Muscle of leg (tissue), 3 donors: ENCODE measurements at regions not wholly inside any gene's neighbourhood (a gene's known extent, or its start where the extent isn't known, plus 50 kb on each side); places are given as distances from the start of the nearest gene placed in this dataset.

ENCODE experiments used
- DNase-seq: peaks from one replicate; pipeline ENCODE4 v3.0.0; 2013
- H3K27ac ChIP-seq: one replicate; pipeline ENCODE4 v1.5.1; 2013; ENCODE audit warnings: mild to moderate bottlenecking, low read length, control low read depth
- H3K27me3 ChIP-seq: one replicate; pipeline ENCODE4 v1.6.1; 2013; ENCODE audit warnings: low read length; ENCODE audit not compliant: control insufficient read depth, insufficient read depth
- H3K36me3 ChIP-seq: one replicate; pipeline ENCODE4 v1.6.1; 2013; ENCODE audit warnings: low read length; ENCODE audit not compliant: control insufficient read depth, insufficient read depth
- H3K4me1 ChIP-seq: one replicate; pipeline ENCODE4 v1.6.1; 2013; ENCODE audit warnings: low read length; ENCODE audit not compliant: control insufficient read depth, insufficient read depth
- H3K4me3 ChIP-seq: one replicate; pipeline ENCODE4 v1.5.1; 2013; ENCODE audit warnings: low read length, control low read depth
- H3K9me3 ChIP-seq: replicated peaks from 2 replicates; pipeline ENCODE4 v1.6.1; 2013; ENCODE audit warnings: low read depth, low read length; ENCODE audit not compliant: control insufficient read depth
- WGBS: methylation state at CpG from one replicate; pipeline ENCODE4 v1.1.5; 2013; ENCODE audit warnings: missing lambda C conversion rate; ENCODE audit not compliant: insufficient coverage; 5-methylcytosine and 5-hydroxymethylcytosine counted together

DNA sequence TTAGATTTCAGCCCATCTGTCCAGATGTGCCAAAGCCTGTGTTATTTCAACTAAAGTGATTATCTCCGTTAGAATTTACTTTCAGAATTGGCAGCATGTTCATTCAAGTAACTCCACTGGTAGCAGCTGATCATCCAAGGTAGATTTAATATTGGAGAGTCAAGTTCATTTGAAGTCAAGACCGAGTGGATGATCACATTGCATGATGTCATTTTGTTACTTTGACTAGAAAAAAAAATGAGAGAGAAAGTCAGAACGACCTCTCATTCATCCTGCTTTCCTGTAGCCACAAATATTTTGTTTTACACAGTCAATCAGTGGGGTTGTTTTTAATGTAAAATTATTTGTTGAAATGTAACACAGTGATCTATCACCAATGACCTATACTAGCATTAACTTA lies 196.7 kb upstream of the PHYHIPL start:
- H3K36me3 ChIP-seq: no peaks in the 10 kb centered on the region
- H3K27ac ChIP-seq: no peak overlapping the region
- H3K9me3 ChIP-seq: no peaks in the 10 kb centered on the region
- H3K27me3 ChIP-seq: no peaks in the 10 kb centered on the region
- DNase-seq: no peak
- no peak overlapping the region for H3K4me3 ChIP-seq
- H3K4me1 ChIP-seq: no peaks in the 10 kb centered on the region
- WGBS: no CpG with 5 or more reads among the region's 3 CpGs

DNA sequence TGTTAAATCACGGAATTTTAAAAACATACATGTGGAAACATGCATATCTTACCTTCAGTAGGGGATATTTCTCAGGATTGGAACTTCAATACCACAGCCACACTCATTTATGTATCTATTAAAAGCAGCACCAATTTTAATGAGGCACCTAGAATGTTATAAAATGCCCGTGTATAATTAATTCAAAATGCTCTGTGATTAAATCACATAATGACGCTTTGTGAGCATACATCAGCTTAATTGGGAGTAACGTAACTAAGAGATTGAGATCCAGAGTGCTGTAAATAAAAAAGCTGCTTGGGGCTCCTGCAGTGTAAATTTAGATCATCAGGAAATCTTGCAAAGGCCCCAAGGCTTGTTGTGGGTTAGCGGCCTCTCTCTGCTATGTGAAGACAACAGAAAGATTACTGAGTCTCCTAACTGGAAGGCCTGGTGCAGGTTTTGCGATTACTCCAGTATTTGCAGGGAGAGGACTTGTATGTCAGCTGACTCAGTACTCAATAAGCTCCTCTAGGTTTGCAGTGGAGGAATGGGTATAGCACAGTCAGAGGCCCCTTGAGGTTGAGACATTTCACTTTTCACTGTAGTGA lies 195.5 kb upstream of the PHYHIPL start:
- Histone ChIP-seq H3K27ac (no peak overlapping the region), H3K36me3 (no peaks in the 10 kb centered on the region), H3K4me1 (no peaks in the 10 kb centered on the region), H3K4me3 (no peak overlapping the region), H3K27me3 (no peaks in the 10 kb centered on the region), H3K9me3 (no peaks in the 10 kb centered on the region)
- 100% methylated on average over 1 of the region's 6 CpGs for WGBS
- DNase-seq: no peak

DNA sequence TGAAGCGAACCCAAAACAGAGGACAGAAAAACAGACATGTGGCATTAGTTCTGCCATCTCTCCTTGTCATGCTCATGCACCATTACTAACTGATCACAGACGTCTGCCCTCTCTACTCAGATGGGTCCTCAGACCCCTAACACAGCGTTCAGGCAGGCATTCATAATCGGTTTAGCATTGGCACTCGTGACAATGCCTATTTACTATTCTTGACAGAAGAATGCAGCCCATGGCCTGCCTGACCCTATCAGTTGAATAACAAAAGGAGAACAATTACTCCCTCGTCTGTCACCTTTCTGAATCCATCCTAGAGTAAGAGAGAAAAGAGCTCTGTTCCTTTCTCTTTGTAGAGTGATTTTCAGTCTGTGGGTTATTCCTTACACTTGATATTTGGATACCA lies 194.6 kb upstream of the PHYHIPL start:
- Histone ChIP-seq H3K9me3 (no peaks in the 10 kb centered on the region), H3K4me1 (no peaks in the 10 kb centered on the region), H3K27ac (no peak overlapping the region), H3K36me3 (no peaks in the 10 kb centered on the region), H3K27me3 (no peaks in the 10 kb centered on the region), H3K4me3 (no peak overlapping the region)
- no peak for DNase-seq
- WGBS: 64% methylated on average over 4 of the region's 6 CpGs

DNA sequence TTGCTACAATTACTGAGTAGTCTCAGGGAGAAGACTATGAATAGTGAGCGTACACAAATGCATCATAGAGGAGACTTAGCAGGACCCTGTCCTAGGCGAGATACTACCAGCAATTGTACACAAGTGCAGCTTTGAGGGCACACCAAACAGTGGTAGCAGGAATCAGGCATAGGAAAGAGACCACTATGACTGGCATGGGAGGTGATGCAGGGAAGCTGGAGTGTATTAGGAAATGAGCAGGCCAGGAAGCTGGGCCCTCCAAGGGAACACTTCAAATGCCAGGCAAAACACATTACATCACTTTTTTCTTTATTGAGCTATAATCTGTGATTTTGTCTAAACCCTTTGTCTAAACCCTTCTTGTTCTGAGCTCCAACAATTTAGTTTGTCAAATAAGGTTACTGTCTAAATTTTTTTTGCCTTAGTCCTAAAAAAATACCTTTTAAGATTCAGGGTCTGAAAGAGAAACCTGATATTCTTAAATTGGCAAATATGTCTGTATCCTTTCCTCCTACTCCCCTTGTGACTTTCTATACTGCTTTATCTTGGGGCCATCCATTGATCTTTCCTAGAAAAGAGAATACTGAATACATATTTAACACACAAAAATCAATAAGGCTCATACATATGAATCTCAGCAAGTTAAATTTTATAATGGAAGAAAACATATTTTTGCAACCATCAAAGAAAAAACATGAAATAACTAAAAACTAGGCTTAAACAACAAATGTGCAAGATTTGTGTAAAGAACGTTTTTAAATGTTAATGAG lies 193.8 kb upstream of the PHYHIPL start:
- 100% methylated on average over 2 of the region's 3 CpGs for WGBS

DNA sequence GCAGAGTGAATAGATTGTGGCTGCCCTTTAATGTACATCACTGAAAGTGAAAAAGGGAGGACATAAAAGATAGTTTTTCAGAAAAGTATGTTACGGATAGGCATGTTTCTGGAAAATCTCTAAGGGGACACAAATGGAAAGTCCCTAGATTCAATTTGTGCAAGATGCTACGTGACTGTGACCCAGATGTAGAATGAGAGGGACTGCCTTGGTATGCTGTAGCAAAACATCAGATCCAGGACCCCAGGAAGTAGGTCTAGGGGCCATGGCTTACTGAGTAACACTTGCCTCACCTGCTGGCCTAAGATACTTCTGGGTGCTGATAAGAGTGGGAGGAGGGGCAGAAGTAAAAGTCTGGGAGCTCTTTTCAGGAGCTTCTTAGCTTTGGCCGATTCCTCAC lies 191.2 kb upstream of the PHYHIPL start:
- DNase-seq: no peak
- no peaks in the 10 kb centered on the region for H3K4me1 ChIP-seq
- no peaks in the 10 kb centered on the region for H3K36me3 ChIP-seq
- WGBS: 63% methylated on average over 2 of the region's 3 CpGs
- no peak overlapping the region for H3K4me3 ChIP-seq
- H3K9me3 ChIP-seq: peaks cover 3% of the 10 kb centered on the region
- no peaks in the 10 kb centered on the region for H3K27me3 ChIP-seq
- H3K27ac ChIP-seq: no peak overlapping the region

More for the DNA sequence above, 193.8 kb upstream of the PHYHIPL start:
- H3K27me3 ChIP-seq: no peaks in the 10 kb centered on the region
- H3K27ac ChIP-seq: no peak overlapping the region
- no peaks in the 10 kb centered on the region for H3K36me3 ChIP-seq
- H3K9me3 ChIP-seq: no peaks in the 10 kb centered on the region
- no peaks in the 10 kb centered on the region for H3K4me1 ChIP-seq
- DNase-seq: no peak
- H3K4me3 ChIP-seq: no peak overlapping the region

DNA sequence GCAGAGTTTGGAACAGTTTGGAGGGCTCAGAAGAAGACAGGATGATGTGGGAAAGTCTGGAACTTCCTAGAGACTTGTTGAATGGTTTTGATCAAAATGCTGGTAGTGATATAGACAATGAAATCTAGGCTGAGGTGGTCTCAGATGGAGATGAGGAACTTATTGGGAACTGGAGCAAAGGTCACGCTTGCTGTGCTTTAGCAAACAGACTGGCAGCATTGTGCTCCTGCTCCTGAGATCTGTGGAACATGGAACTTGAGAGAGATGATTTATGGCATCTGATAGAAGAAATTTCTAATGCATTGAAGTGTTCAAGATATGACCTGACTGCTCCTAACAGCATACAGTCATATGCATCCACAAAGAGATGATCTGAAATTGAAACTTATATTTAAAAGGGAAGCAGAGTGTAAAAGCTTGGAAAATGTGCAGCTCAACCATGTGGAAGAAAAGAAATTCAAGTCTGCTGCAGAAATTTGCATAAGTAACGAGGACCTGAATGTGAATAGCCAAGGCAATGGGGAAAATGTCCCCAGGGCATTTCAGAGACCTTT lies 186.9 kb upstream of the PHYHIPL start:
- Histone ChIP-seq H3K4me1 (no peaks in the 10 kb centered on the region), H3K27me3 (no peaks in the 10 kb centered on the region), H3K4me3 (no peak overlapping the region), H3K27ac (no peak overlapping the region), H3K36me3 (no peaks in the 10 kb centered on the region), H3K9me3 (peaks cover 4% of the 10 kb centered on the region)
- DNase-seq: no peak
- 83% methylated on average over 2 of the region's 2 CpGs for WGBS

DNA sequence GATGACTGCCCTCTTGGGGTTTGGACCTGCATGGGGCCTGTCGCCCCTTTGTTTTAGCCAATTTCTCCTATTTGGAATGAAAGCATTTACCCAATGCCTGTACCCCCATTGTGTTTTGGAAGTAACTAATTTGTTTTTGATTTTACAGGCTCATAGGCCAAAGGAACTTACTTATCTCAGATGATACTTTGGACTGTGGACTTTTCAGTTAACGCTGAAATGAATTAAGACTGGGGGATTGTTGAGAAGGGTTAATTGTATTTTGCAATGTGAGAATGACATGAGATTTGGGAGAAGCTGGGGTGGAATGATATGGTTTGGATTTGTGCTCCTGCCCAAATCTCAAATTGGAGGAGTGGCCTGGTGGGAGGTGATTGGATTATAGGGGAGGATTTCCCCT lies 185.8 kb upstream of the PHYHIPL start:
- WGBS: 100% methylated on average over 1 of the region's 2 CpGs
- Histone ChIP-seq H3K27ac (no peak overlapping the region), H3K4me1 (no peaks in the 10 kb centered on the region), H3K36me3 (no peaks in the 10 kb centered on the region), H3K4me3 (no peak overlapping the region), H3K9me3 (peaks cover 4% of the 10 kb centered on the region), H3K27me3 (no peaks in the 10 kb centered on the region)
- no peak for DNase-seq

DNA sequence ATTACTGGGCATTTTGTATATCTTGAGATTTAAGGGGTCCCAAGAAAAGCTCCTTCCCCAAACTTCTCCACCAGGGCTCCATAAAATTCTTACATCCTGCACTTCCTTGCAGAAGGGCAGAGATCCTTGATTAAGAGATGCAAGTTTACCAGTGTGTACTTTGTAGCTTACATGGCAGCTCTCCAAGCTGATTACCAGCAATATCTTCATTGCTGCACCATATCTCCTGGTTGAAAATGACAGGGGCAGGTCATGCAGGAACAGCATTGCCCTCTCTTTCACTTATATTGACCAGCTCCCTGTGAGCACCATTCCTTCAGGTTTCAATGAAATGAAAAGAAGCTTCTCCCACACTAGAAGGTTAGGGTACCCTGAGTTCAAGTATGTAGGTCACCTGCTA lies 184.6 kb upstream of the PHYHIPL start:
- H3K27ac ChIP-seq: no peak overlapping the region
- H3K9me3 ChIP-seq: peaks cover 4% of the 10 kb centered on the region
- DNase-seq: no peak
- H3K4me3 ChIP-seq: no peak overlapping the region
- H3K27me3 ChIP-seq: no peaks in the 10 kb centered on the region
- H3K4me1 ChIP-seq: no peaks in the 10 kb centered on the region
- no peaks in the 10 kb centered on the region for H3K36me3 ChIP-seq

DNA sequence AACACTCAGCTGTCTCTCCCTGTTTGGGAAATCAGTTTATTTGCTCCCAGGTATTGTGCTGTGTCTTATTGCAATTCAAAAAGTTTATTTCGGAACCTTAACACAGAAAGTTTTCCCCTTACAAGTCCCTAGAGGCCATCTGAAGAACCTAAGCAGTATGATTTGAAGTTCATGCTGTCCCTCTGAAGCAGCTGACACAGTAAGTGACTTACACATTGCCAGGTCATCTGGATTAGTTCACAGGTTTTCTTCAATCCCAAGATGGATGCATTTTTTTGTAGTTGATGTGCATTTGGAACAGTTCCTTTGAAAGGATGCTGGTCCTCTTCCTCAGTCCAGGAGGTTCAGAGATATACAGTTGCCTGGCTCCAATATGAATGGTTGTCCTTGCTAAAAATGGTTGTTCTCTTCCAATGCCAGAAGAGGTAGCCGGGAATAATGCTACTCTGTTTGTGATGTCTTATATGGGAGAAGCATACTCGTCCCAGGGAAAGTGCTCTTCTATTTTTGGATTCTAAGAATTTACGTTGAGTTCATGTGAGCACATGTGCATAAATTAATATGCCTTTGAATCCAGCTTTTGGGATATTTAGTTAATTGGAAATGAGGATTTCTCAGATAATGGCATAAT lies 183.5 kb upstream of the PHYHIPL start:
- no peaks in the 10 kb centered on the region for H3K27me3 ChIP-seq
- H3K36me3 ChIP-seq: no peaks in the 10 kb centered on the region
- DNase-seq: peak; percentile 60
- 43% methylated on average over 4 of the region's 4 CpGs for WGBS
- peaks cover 4% of the 10 kb centered on the region for H3K9me3 ChIP-seq
- no peaks in the 10 kb centered on the region for H3K4me1 ChIP-seq
- no peak overlapping the region for H3K27ac ChIP-seq
- H3K4me3 ChIP-seq: no peak overlapping the region

DNA sequence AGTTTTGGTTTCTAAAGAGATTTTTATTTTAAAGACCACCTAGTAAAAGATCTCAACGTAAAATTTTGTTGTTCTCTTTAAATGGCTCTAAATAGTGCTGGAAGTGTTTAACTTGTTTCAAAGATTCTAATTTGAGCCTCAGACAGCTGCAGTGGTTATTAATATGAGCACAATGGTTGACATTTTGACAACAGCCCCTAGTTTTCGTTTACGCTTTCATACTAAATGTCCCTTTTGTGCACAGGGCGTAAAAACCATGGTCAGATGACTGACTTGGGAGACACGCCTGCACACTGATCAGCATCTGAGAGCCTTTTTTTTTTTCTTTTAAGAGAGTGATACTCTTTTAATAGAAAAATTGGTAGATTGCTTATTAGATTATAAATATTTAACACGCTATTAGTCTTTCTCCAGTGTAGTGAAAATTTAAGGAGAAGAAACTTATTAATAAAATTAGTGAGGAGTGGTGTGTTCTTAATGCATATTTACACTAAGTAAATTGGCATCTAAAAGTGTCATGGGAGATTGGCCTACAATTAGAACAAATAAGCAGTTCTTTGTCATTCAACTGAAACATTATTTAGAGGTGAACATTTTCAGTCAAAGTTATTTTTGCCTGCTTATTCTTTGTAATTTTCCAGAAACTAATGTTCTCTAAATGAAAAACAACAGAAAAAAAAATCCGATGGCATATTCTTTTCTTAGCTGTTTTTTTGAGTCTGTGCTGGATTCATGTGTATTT lies 182.8 kb upstream of the PHYHIPL start:
- peak; percentile 46 for DNase-seq
- no CpG with 5 or more reads among the region's 7 CpGs for WGBS

More for the DNA sequence above, 182.8 kb upstream of the PHYHIPL start:
- H3K4me1 ChIP-seq: no peaks in the 10 kb centered on the region
- H3K4me3 ChIP-seq: no peak overlapping the region
- peaks cover 4% of the 10 kb centered on the region for H3K9me3 ChIP-seq
- H3K27me3 ChIP-seq: no peaks in the 10 kb centered on the region
- no peaks in the 10 kb centered on the region for H3K36me3 ChIP-seq
- H3K27ac ChIP-seq: no peak overlapping the region
